ENCODE measurements at regions not wholly inside any gene's neighbourhood (a gene's known extent, or its start where the extent isn't known, plus 50 kb on each side); places are given as distances from the start of the nearest gene placed in this dataset.

DNA sequence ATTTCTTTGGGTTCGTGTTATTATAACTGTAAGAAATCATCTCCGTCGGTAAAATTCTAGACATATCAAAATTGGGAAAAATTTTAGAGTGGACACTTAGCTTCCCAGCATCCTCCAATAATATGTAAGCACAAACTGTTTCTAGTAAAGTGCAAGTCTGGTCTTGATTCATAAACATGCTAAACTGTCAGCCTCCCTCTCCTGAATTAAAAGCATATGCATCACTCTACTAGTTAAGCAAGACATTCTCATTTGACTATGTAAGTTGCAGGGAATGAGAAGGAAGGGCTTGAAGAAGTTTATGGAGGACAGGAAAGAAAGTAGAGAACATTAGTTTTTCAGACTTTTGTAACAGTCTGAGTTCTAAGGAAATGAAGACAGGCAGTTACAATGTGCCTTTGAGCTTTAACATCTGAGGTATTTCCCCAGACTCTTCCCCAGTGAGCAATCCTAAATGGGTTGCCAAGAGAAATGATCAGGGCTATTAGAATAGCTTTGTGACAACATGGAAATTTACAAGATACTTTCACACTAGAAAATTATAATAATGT is 90.0 kb downstream of the TYW3 start (continued):
- TF ChIP-seq, protein P1, sequence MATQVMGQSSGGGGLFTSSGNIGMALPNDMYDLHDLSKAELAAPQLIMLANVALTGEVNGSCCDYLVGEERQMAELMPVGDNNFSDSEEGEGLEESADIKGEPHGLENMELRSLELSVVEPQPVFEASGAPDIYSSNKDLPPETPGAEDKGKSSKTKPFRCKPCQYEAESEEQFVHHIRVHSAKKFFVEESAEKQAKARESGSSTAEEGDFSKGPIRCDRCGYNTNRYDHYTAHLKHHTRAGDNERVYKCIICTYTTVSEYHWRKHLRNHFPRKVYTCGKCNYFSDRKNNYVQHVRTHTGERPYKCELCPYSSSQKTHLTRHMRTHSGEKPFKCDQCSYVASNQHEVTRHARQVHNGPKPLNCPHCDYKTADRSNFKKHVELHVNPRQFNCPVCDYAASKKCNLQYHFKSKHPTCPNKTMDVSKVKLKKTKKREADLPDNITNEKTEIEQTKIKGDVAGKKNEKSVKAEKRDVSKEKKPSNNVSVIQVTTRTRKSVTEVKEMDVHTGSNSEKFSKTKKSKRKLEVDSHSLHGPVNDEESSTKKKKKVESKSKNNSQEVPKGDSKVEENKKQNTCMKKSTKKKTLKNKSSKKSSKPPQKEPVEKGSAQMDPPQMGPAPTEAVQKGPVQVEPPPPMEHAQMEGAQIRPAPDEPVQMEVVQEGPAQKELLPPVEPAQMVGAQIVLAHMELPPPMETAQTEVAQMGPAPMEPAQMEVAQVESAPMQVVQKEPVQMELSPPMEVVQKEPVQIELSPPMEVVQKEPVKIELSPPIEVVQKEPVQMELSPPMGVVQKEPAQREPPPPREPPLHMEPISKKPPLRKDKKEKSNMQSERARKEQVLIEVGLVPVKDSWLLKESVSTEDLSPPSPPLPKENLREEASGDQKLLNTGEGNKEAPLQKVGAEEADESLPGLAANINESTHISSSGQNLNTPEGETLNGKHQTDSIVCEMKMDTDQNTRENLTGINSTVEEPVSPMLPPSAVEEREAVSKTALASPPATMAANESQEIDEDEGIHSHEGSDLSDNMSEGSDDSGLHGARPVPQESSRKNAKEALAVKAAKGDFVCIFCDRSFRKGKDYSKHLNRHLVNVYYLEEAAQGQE (IDR thresholded peaks at IDR 0.05; ENCODE audit: unreplicated experiment), result no peak
- TF ChIP-seq CREB1 (CRISPR knock-in tag; IDR thresholded peaks at IDR 0.05; ENCODE audit: low read depth), result no peak
- no peak for TF ChIP-seq ZNF331 (CRISPR knock-in tag; IDR thresholded peaks at IDR 0.05; ENCODE audit: low read depth)
- no peak for TF ChIP-seq JUNB (IDR thresholded peaks at IDR 0.05; ENCODE audit: unreplicated experiment)
- TF ChIP-seq, protein P2, sequence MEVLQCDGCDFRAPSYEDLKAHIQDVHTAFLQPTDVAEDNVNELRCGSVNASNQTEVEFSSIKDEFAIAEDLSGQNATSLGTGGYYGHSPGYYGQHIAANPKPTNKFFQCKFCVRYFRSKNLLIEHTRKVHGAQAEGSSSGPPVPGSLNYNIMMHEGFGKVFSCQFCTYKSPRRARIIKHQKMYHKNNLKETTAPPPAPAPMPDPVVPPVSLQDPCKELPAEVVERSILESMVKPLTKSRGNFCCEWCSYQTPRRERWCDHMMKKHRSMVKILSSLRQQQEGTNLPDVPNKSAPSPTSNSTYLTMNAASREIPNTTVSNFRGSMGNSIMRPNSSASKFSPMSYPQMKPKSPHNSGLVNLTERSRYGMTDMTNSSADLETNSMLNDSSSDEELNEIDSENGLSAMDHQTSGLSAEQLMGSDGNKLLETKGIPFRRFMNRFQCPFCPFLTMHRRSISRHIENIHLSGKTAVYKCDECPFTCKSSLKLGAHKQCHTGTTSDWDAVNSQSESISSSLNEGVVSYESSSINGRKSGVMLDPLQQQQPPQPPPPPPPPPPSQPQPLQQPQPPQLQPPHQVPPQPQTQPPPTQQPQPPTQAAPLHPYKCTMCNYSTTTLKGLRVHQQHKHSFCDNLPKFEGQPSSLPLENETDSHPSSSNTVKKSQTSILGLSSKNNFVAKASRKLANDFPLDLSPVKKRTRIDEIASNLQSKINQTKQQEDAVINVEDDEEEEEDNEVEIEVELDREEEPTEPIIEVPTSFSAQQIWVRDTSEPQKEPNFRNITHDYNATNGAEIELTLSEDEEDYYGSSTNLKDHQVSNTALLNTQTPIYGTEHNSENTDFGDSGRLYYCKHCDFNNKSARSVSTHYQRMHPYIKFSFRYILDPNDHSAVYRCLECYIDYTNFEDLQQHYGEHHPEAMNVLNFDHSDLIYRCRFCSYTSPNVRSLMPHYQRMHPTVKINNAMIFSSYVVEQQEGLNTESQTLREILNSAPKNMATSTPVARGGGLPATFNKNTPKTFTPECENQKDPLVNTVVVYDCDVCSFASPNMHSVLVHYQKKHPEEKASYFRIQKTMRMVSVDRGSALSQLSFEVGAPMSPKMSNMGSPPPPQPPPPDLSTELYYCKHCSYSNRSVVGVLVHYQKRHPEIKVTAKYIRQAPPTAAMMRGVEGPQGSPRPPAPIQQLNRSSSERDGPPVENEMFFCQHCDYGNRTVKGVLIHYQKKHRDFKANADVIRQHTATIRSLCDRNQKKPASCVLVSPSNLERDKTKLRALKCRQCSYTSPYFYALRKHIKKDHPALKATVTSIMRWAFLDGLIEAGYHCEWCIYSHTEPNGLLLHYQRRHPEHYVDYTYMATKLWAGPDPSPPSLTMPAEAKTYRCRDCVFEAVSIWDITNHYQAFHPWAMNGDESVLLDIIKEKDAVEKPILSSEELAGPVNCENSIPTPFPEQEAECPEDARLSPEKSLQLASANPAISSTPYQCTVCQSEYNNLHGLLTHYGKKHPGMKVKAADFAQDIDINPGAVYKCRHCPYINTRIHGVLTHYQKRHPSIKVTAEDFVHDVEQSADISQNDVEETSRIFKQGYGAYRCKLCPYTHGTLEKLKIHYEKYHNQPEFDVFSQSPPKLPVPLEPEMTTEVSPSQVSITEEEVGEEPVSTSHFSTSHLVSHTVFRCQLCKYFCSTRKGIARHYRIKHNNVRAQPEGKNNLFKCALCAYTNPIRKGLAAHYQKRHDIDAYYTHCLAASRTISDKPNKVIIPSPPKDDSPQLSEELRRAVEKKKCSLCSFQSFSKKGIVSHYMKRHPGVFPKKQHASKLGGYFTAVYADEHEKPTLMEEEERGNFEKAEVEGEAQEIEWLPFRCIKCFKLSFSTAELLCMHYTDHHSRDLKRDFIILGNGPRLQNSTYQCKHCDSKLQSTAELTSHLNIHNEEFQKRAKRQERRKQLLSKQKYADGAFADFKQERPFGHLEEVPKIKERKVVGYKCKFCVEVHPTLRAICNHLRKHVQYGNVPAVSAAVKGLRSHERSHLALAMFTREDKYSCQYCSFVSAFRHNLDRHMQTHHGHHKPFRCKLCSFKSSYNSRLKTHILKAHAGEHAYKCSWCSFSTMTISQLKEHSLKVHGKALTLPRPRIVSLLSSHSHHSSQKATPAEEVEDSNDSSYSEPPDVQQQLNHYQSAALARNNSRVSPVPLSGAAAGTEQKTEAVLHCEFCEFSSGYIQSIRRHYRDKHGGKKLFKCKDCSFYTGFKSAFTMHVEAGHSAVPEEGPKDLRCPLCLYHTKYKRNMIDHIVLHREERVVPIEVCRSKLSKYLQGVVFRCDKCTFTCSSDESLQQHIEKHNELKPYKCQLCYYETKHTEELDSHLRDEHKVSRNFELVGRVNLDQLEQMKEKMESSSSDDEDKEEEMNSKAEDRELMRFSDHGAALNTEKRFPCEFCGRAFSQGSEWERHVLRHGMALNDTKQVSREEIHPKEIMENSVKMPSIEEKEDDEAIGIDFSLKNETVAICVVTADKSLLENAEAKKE (CRISPR knock-in tag; IDR thresholded peaks at IDR 0.05), result no peak
- TF ChIP-seq EZH2phosphoT487 (IDR thresholded peaks at IDR 0.05; ENCODE audit: unreplicated experiment), result no peak
